GM19239 (cell line): ENCODE measurements at regions not wholly inside any gene's neighbourhood (a gene's known extent, or its start where the extent isn't known, plus 50 kb on each side); places are given as distances from the start of the nearest gene placed in this dataset.

Experiments used
- DNase-seq: peaks from one replicate; pipeline ENCODE4 v3.0.0; 2011; ENCODE audit warnings: low spot score; ENCODE audit not compliant: insufficient read length
- FAIRE-seq: peaks from 2 replicates; lab custom pipeline; 2011; peaks lifted over from hg19 to GRCh38; lab: Jason Lieb, UNC

DNA sequence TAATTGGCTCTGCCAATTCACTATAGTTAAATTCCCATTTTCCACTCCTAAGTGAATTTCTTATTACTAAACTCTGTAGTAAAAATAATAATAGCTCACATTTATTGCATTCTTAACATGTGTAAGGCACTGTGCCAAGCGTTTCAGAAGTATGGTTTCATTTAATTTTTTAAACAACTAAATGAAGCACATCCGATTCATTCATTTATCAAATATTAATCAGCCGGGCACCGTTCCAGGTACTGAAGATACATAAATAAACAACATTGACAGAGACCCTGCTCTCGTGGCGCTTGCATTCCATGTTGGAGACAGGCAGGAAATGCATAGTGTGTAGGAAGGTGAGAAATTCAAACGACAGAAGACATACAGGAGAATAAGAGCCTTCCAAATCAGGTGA, 423.2 kb upstream of the JARID2 start:
- DNase-seq (no peak), FAIRE-seq (no peak)

DNA sequence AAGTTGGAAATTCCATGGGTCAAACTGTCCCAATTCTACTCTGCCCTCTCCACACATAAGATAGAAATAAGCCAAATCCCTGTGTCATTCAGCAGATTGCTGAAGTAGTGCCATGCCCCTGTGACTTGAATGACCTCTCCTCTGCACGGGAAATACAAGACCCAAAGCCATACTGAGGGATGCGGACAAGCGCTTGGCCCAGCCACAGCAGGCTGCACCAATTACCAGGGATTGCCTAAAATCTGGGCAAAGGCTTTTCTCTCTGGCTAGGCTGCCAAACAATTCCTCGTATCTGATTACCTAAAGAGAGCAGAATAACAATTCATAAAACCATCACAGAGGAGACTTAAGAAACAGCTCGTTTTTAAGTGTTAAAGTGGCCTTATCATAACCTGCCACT, 421.8 kb upstream of the JARID2 start:
- DNase-seq = no peak

DNA sequence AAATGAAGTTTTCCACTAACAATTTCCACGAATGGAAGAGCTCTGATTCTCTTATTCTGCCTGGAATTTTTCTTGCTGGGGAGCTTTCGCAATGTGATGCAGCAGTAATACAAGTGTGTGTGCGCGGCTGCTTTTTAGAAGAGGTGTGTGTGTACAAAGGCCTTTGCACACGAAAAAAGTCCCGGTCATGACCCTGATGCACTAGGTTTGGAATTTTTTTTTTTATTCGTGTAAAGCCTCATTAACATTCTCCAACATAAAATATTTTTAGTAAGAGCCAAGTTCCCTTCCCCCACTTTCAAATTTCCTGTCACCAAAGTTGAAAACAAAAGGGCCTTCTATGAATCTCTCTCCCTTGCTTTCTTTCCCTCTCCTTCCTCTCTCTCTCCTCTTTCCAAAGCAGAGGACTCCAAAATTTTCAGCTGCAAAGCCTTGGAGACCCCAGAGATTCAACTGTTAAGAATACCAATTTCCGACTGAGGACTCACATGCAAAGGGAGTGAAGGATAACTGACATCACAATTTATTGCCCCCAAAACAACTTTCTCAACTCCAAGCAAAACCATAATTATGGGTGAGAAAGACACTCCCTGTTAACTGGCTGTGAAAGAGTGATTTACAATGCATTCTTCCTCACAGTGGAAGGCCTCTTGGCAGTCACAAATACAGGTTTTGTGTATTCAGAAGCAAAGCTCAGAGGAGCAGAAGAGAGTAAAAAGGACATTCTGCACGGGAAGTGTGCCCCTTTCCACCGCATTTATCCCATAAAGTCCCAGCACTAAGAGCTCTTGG, 421.2 kb upstream of the JARID2 start:
- no peak for DNase-seq
- FAIRE-seq = no peak

More for the DNA sequence above, 421.8 kb upstream of the JARID2 start:
- no peak for FAIRE-seq

DNA sequence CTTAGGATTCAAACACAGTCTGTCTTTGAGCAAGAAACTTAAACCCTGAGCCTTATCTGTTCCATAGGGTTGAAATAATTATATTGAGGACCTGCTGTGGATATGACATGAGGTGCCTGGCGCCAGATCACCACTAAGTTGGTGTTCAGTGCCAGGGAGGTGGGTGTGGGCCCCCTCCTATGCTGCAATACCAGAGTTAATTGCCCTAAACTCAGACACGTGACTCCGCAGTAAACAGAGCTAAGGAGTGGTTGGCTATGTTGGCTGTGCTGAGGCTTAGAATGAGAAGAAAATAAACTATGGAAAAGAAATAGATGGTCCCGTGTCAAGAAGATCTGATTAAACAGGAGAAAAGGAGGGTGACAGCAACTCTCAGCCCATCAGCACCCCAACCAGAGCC, 419.4 kb upstream of the JARID2 start:
- FAIRE-seq (no peak), DNase-seq (no peak)

DNA sequence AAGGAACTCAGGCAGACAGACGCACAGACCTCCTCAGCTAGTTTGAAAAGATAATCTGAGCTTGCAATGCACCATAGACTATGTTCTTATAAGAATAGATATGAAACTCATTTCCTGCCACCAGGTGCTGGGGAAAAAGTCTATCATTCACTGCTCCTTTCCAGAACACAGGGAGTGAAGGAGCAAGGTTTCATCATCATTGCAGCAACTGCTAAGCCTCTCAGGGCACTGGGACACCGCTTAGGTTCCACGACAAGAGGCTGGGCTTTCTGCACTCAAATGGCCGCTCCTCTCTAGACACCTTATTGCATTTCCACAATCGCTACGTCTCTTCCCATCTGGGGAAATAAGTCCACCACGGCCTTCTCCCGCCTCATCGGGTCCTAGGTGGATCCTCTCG, 418.5 kb upstream of the JARID2 start:
- FAIRE-seq (no peak), DNase-seq (no peak)

DNA sequence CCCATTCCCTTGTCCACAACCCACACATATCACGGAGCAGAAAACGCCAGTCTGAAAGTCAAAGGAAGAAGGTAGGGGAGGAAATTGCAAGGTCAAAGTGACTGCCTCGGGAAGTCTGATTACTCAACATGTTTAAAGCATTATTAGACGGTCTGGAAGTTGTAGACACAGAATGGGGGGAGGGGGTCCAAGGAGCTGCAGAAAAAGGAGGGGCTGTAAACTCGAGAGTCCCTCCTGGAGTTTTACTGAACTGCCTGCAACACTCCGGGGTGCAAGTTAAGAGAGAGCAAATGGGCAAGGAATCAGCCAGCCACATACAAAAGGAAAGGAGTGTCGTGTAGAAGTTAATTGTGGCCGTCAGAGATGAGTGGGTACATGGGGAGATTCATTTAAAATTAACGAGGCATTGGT, 417.7 kb upstream of the JARID2 start:
- no peak for DNase-seq
- no peak for FAIRE-seq

DNA sequence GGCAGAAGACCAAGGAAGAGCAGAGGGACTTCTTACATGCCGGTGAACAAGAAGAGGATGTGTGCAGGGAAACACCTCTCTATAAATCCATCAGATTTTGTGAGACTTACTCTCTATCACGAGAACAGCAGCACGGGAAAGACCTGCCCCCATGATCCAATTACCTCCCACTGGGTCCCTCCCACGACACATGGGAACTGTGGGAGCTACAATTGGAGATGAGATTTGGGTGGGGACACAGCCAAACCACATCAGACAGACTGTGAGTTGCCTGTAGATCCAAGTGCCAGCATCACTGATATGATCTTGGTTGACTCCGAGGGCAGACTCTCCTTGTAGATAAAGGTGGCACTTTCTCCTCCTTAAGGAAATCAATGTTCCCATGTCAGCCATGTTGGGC, 414.8 kb upstream of the JARID2 start:
- no peak for DNase-seq
- FAIRE-seq = no peak

DNA sequence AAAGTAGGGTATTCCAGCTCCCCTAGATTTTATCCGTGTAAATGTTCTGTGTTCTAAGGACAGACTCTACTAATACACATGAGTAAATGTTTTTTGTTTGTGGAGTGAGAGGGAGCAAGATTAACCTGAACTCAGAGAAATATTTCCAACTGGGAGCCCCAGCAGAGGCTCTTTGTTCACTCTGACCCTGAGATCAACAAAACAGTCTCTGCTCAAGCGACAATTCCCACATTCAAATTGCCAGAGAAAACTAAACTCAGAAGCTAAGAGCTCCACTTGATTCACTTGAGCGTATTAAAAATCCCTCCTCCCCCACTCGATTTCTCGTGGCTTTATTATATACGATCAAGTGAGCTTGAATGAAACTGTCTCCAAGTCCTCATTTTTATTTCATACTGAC, 413.9 kb upstream of the JARID2 start:
- DNase-seq (no peak), FAIRE-seq (no peak)

DNA sequence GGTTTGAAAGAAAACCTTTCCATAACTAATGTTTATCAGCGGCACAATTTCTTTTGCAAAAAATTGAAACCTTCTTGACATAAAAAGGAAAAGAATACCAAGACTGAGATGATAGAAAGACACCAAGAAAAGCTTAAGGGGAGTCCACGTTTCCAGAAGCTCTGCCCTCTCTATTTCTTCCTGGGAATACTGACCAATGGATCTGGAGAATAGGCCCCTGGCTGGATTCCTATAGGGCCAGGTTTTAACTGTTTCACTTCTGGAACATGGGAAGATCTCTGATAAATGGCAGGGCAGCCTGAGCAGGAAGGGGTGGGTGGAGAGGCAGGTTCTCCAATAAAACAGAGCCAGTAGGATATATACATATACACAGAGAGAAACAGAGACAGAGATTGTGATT, 413.4 kb upstream of the JARID2 start:
- DNase-seq = no peak
- FAIRE-seq = no peak

DNA sequence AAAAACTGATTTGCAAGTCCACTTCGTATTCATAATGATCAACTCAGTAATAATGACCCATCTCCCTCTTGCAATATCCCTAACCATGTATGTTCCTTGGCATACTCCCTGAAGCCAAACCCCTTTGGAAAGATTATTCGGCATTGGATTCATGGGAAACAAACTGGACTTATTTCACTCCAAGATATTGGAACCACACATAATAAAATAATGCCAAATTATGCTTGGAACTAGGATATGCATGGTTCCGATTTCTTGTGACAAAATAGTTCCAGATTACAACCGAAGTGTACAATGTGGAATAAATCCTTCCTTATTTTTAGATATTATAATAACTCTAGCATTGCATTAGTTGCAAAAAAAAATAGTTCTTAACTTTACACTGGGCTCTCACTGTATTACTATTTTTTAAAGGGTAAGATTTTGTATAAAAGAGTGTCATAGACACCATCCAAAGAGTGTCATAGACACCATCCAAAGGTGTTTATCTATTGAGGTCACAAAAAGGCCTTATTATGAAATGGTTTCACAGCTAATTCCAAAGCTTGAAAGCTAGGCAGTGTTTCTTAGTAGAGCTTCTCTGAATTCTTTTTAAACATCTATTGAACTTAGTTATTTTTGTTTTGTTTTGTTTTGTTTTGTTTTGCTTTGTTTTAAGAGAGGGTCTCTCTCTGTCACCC, 410.9 kb upstream of the JARID2 start:
- DNase-seq (no peak), FAIRE-seq (no peak)

DNA sequence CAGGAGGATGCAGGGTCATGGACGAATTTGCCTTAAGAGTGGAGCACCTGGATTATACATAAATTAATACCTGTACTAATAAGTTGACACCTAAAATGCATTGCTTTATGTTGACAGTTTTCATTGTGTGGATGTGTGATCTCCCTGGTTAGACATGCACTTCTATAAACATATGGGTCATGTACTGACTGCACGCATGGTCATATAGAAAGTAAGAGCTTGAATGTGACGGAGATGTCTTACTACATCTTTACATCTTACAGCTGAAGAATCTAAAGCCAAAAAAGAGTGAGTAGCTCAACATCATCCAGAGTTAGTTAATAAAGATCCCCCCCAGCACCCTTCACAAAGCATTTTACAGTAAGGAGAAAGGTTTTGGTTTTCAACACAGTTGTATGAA, 408.4 kb upstream of the JARID2 start:
- FAIRE-seq (no peak), DNase-seq (no peak)

DNA sequence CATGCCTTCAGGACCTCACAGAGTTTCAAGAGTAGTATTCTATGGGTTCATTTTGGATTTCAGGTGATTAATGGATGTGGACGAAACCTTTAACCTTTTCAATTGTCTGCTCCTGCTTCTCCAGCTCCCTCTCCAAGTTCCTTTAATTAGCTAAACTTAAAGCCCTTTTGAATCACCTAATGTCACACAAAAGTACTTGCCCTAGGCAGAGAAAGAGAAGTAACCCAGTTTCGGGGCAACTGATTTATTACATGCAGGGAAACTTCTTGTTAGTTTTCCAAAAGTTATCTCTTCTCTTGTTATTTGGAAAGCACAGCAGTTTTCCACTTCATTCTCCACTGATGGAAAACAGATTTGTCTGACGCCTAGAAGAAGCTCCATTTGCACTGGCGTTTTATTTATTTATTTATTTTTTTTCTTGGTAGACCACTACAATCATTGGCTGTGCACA, 407.7 kb upstream of the JARID2 start:
- FAIRE-seq (no peak), DNase-seq (no peak)

DNA sequence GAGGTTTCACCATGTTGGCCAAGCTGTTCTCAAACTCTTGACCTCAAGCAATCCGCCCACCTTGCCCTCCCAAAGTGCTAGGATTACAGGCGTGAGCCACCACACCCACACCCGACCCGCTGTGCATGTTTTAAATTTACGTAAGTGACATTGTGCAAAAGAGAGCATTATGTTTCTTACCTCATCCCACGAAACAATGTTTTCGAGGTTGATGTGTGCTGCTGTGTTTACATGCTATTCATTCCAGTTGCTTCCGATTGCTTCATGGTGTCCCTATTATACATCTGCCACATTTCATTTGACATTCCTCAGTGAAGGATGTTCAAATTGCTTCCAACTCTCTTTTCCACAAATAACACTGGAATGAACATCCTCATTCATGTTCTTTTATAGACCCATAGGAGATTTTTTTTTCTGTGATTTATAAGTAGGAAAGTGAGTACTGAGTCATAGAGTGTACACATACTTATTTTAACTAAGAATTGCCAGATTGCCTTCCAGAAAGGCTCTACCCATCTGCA, 403.9 kb upstream of the JARID2 start:
- FAIRE-seq = no peak
- DNase-seq = no peak

DNA sequence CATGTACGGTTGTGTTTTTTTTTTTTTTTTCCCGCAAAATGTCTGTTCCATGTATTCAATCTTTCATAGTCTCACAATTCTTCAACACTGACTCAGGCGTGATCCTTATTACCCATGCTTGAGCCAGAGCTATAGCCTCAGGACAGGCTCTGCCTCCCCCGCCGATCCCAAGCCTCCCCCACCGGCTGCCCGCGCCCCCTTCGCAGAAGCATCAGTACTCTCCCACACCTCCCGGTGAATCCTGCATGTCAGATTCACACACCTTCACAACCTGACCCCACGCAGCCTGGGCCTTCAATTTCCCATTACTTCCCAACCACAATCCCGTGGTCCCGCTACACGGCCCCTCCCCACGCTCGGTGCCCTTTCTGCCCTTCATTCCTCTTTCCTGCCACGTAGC, 401.5 kb upstream of the JARID2 start:
- FAIRE-seq (no peak), DNase-seq (no peak)

DNA sequence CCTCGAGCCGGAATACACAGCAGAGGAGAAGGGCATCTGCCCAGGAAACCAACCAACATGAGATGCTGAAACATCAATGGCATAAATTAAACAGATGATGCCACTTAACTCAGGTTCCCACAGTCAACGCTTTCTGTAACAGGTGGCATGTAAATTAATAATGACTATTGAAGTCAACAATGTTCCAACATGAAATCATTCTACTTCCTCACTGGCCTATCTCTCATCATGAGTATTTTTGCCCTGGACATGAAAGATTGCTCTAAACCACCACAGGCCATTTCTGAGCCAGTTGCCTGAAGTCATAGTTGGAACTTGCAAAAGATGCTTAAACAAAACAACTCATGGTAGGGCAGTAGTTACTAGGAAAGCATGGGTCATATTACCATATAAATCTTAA, 397.9 kb upstream of the JARID2 start:
- DNase-seq (no peak), FAIRE-seq (no peak)

DNA sequence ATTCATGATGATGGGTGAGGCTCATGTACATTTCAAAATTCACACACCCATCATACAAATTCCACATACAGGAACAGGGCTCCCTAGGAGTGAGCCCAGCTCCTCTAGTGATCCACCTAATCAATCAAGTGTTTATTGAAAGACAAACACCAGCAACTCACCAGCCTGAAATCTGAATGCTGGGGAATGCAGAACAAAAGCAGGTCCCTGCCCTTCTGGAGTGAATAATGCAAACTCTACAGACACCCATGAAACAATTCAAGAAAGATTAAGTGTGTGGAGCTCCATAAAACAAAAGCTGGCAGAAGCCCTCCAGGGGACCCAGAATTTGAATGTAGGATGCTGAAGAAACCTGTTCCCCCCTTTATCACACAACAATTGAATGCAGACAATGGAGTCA, 396.7 kb upstream of the JARID2 start:
- FAIRE-seq = no peak
- no peak for DNase-seq

DNA sequence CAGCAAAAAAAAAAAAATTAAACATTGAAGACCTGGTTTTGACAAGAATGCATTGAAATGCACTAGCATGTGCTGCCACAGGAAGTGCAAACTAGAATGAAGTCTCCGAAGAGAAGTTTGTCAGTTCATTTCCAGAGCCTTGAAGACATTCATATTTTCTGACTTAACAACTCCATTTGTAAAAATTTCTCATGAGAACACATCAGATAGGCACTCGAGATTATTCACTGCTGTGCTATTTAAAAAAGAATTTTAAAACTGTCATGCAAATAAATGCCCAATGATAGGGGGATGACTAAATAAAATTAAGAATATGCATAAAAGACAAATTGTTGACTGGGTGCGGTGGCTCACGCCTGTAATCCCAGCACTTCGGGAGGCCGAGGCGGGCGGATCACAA, 394.6 kb upstream of the JARID2 start:
- DNase-seq = no peak
- no peak for FAIRE-seq

DNA sequence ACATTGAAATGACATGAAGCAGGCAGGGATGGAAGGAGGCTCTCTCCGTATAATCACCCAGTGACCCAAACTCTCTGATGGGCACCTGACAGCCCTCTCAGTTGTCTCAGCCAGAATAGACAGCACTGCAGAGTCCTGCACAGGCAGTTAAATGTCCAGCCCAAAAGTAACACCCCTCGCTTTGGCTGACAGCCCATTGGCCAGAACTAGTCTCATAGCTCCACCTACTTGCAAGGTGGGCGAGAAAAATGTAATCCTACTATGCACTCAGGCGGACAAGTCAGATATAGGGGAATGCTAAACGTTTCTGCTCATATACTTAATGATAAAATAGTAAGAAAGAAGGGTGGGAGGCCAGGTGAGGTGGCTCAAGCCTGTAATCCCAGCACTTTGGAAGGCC, 393.5 kb upstream of the JARID2 start:
- DNase-seq = no peak
- FAIRE-seq = no peak

DNA sequence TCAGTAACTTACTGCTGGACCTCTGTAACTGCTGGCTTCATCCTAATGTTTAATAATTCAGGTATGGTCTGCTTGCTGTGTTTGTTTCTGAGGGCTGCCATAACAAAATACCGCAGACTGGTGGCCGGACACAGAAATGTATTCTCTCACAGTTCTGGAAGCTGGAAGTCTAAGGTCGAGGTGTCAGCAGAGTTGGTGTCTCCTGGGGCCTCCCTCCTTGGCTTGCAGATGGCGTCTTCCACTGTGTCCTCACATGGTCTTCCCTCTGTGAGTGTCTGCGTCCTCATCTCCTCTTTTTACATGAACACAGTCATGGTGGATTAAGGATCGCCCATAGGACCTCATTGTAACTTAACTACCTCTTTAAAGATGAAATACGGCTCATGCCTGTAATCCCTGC, 389.7 kb upstream of the JARID2 start:
- FAIRE-seq (no peak), DNase-seq (no peak)

DNA sequence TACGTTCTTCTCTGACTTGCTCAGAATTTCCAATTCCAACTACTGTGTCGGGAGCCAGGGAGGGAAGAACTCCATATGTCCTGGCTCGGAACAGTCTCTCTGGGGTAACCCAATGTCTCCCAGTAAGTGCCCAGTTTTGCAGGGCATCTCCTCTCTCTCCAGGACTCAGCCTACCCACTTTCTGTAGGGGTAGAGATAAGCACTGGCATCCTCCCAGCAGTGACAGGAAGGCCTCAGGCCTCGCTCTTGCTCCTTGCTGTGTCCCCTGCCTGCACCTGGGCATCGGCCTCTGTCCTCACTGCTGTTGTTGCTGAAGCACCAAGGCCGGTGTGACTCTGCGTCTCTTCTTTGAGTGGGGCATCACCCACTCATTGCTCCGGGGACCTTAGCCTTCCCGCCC, 388.9 kb upstream of the JARID2 start:
- FAIRE-seq (no peak), DNase-seq (no peak)

DNA sequence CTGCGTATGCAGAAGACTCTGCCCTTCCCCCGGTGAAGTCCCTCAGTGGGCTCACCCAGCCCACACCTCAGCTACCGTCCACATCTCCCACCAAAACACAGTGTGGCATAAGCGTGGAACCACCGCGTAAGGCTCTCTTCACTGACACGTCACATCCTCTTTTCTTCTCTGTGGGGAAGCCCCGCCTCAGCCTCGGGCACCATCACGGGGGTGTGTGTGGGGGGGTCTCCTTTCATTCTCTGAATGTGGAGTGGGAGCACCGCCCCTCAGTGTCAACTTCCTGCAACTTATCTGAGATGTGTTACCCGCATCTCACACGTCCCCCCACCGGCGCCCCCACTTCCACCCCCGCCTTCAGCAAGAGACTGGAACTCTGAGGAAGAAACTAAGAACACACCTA, 388.4 kb upstream of the JARID2 start:
- FAIRE-seq = no peak
- DNase-seq = no peak

DNA sequence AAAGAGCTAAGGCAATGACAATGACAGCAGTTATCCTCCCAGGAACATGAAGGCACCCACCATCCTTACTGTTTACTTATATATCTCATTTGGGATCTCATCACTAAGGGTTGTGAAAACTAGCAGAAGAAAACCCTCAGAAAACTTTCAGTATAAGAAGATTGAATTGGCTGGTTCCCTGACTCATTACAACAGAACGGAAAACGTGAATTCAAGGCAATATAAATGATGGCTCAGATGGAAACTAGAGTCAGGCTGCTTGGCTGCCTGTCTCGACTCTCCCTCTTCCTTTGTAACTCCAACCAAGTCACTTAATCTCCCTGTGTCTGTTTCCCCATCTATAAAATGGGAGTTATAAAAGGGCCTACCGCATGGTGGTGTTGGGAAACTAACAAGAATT, 387.1 kb upstream of the JARID2 start:
- no peak for FAIRE-seq

More for the DNA sequence above, 387.1 kb upstream of the JARID2 start:
- no peak for DNase-seq
